Osteocyte (in vitro differentiated cells): ENCODE measurements at regions not wholly inside any gene's neighbourhood (a gene's known extent, or its start where the extent isn't known, plus 50 kb on each side); places are given as distances from the start of the nearest gene placed in this dataset.

ENCODE experiments used
- DNase-seq: peaks from one replicate; pipeline ENCODE4 v3.0.0; 2021; ENCODE audit warnings: mixed read lengths; ENCODE audit not compliant: unreplicated experiment; ENCODE audit errors: extremely low spot score
- H3K27ac Mint-ChIP-seq: one replicate; pipeline ENCODE4 v1.8.0; 2021; ENCODE audit warnings: mild to moderate bottlenecking, mixed read lengths; ENCODE audit not compliant: unreplicated experiment
- H3K27me3 Mint-ChIP-seq: one replicate; pipeline ENCODE4 v1.8.0; 2021; ENCODE audit warnings: mixed read lengths; ENCODE audit not compliant: unreplicated experiment
- H3K36me3 Mint-ChIP-seq: one replicate; pipeline ENCODE4 v1.8.0; 2021; ENCODE audit warnings: mixed read lengths; ENCODE audit not compliant: unreplicated experiment
- H3K4me1 Mint-ChIP-seq: one replicate; pipeline ENCODE4 v1.8.0; 2021; ENCODE audit warnings: mixed read lengths; ENCODE audit not compliant: unreplicated experiment
- H3K4me3 Mint-ChIP-seq: one replicate; pipeline ENCODE4 v1.8.0; 2021; ENCODE audit warnings: mild to moderate bottlenecking, moderate library complexity, mixed read lengths; ENCODE audit not compliant: unreplicated experiment
- H3K9me3 Mint-ChIP-seq: one replicate; pipeline ENCODE4 v1.8.0; 2021; ENCODE audit warnings: mixed read lengths; ENCODE audit not compliant: unreplicated experiment
- CTCF ChIP-seq: fragments of 200-600 bp; sonication (generic); IDR thresholded peaks from 2 replicates; pipeline ENCODE4 v1.5.0; 2021; ENCODE audit warnings: antibody characterized with exemption, mild to moderate bottlenecking, moderate library complexity

- no peak for DNase-seq
- no peaks in the 10 kb centered on the region for H3K27me3 Mint-ChIP-seq
These were observed 365.0 kb downstream of the GPM6A start for GRCh38 chr4:175447016-175447415.

GRCh38 chr4:175450446-175450845 lies 361.6 kb downstream of the GPM6A start:
- no peaks in the 10 kb centered on the region for H3K27me3 Mint-ChIP-seq
- no peak for DNase-seq

More at GRCh38 chr4:175447016-175447415, 365.0 kb downstream of the GPM6A start:
- Mint-ChIP-seq H3K4me1 (no peaks in the 10 kb centered on the region), H3K36me3 (no peaks in the 10 kb centered on the region), H3K9me3 (no peaks in the 10 kb centered on the region), H3K4me3 (no peak overlapping the region), H3K27ac (no peak overlapping the region)
- no peak for TF ChIP-seq CTCF

GRCh38 chr4:175451238-175451965 lies 360.7 kb downstream of the GPM6A start:
- DNase-seq, result no peak
- no peak overlapping the region for H3K27ac Mint-ChIP-seq
- no peak overlapping the region for H3K4me3 Mint-ChIP-seq
- no peaks in the 10 kb centered on the region for H3K27me3 Mint-ChIP-seq
- TF ChIP-seq CTCF, result no peak
- H3K36me3 Mint-ChIP-seq, result peaks cover 2% of the 10 kb centered on the region
- H3K9me3 Mint-ChIP-seq, result peaks cover 15% of the 10 kb centered on the region
- no peaks in the 10 kb centered on the region for H3K4me1 Mint-ChIP-seq

More at GRCh38 chr4:175450446-175450845, 361.6 kb downstream of the GPM6A start:
- TF ChIP-seq CTCF, result no peak
- no peak overlapping the region for H3K27ac Mint-ChIP-seq
- H3K4me3 Mint-ChIP-seq, result no peak overlapping the region
- peaks cover 11% of the 10 kb centered on the region for H3K9me3 Mint-ChIP-seq
- no peaks in the 10 kb centered on the region for H3K36me3 Mint-ChIP-seq
- H3K4me1 Mint-ChIP-seq, result no peaks in the 10 kb centered on the region

- no peak overlapping the region for H3K27ac Mint-ChIP-seq
- peaks cover 15% of the 10 kb centered on the region for H3K9me3 Mint-ChIP-seq
- no peak for DNase-seq
- TF ChIP-seq CTCF, result no peak
- H3K4me1 Mint-ChIP-seq, result no peaks in the 10 kb centered on the region
- peaks cover 4% of the 10 kb centered on the region for H3K36me3 Mint-ChIP-seq
- H3K27me3 Mint-ChIP-seq, result no peaks in the 10 kb centered on the region
- H3K4me3 Mint-ChIP-seq, result no peak overlapping the region
These were observed 358.6 kb downstream of the GPM6A start for GRCh38 chr4:175453456-175453855.

GRCh38 chr4:175456131-175456530 lies 355.9 kb downstream of the GPM6A start:
- no peak for DNase-seq
- TF ChIP-seq CTCF, result no peak
- Mint-ChIP-seq H3K36me3 (peaks cover 4% of the 10 kb centered on the region), H3K4me3 (no peak overlapping the region), H3K27ac (no peak overlapping the region), H3K4me1 (peaks cover 16% of the 10 kb centered on the region), H3K9me3 (peaks cover 15% of the 10 kb centered on the region), H3K27me3 (no peaks in the 10 kb centered on the region)
